AML-193 (cell line): ENCODE measurements at regions not wholly inside any gene's neighbourhood (a gene's known extent, or its start where the extent isn't known, plus 50 kb on each side); places are given as distances from the start of the nearest gene placed in this dataset.
A peak's percentile ranks its signal among the peaks of the same experiment; 100 is the strongest.
"Not testable (repeated sequence)": the region's sequence is repeated elsewhere in the genome, so short reads cannot be mapped to it uniquely, and the experiment has no call there.

ENCODE experiments used
- DNase-seq, 2 experiments: peaks; one replicate each; lab custom pipeline; 2025; lab: John Stamatoyannopoulos, UW

DNA sequence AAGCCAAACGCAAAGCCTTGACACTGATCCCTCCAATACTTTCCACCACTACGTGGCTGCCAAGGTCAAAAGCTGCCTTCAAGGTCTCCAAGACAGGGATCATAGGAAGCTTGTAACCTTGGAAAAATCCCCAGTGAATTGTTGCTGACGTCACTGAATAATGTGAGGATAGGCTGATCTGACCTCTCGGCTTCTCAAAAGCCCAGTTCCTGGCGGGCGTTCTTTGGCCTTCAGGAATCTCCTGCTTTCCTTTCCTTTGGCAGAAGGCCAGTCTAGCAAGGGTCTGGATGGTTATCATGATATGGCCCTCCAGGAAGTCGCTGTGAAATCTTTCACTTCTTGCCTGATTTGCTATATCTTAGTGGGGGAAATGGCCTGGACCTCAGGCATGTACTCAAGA is 61.4 kb upstream of the TNFAIP3 start:
- no peak for DNase-seq

- DNase-seq, result no peak
These were observed 60.0 kb upstream of the TNFAIP3 start for GRCh38 chr6:137806914-137807682.

DNA sequence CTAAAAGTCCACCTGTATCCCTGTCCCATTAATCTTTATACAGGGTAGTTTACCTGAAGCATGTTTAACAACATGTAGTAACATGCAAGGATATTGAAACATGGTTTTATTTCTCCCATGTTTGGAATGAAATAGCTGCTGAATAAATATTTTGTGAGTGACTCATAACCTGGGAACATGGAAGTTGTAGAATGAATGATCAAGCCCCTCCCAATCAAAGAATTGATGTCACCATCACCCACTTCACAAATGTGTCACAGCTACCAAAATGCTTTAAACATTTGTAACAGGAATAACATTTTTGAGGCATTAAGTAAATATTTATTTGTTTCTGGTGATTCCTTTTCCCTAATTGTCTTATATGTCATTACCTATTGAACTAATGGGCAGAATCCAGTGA is 58.9 kb upstream of the TNFAIP3 start:
- DNase-seq, result no peak

GRCh38 chr6:137808836-137809315 is 58.2 kb upstream of the TNFAIP3 start:
- no peak for DNase-seq

DNA sequence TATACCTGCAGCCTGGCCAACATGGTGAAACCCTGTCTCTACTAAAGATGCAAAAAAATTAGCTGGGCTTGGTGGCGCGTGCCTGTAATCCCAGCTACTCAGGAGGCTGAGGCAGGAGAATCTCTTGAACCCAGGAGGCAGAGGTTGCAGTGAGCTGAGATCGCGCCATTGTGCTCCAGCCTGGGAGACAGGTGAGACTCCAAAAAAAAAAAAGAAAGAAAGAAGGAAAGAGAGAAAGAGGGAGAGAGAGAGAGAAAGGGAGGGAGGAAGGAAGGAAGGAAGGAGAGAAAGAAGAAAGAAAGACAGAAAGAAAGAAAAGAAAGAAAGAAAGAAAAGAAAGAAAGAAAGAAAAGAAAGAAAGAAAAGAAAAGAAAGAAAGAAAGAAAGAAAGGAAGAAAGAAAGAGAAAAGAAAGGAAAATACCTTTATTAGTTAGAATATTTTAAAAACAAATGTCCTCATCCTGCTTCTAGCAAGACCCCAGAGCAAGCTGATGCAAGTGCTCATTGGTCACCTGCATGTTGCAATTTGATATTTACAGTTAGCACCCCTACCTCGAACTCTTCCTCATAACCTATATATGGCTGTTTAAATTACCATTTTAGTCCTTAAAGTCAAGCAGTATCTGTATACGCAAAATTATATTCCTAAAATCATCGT is 57.0 kb upstream of the TNFAIP3 start:
- DNase-seq, result not testable (repeated sequence)

- peak; percentile 54 for DNase-seq
These were observed 56.4 kb upstream of the TNFAIP3 start for GRCh38 chr6:137810554-137811120.

GRCh38 chr6:137811121-137811915 is 55.7 kb upstream of the TNFAIP3 start:
- DNase-seq, result peak; percentile 95 to 96

DNA sequence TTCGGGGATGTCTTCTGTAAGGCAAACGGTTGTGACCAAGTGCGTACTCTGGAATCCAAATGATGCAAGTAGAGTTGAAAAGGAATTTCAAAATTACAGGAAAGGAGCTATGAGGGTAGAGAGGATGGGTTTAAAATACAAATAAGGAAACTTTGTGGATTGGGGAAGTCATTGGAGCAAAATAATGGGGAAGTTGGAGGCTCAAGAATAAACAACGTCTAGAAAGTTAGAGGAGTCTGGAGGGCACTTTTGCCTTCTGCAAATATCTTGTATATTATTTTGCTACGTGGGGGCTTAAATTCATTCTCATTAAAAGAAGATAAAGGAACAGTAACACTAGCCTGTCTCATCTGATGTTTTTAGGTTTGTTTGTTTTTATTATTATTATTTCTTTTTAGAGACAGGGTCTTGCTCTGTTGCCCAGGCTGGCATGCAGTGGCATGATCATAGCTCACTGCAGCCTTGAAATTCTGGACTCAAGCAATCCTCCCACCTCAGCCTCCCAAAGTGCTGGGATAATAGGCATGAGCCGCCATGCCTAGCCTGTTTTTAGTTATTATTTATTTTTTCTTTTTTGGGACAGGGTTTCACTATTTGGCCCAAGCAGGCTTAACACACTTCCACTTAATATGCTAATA is 55.0 kb upstream of the TNFAIP3 start:
- DNase-seq, result peak; percentile 62 to 63

DNA sequence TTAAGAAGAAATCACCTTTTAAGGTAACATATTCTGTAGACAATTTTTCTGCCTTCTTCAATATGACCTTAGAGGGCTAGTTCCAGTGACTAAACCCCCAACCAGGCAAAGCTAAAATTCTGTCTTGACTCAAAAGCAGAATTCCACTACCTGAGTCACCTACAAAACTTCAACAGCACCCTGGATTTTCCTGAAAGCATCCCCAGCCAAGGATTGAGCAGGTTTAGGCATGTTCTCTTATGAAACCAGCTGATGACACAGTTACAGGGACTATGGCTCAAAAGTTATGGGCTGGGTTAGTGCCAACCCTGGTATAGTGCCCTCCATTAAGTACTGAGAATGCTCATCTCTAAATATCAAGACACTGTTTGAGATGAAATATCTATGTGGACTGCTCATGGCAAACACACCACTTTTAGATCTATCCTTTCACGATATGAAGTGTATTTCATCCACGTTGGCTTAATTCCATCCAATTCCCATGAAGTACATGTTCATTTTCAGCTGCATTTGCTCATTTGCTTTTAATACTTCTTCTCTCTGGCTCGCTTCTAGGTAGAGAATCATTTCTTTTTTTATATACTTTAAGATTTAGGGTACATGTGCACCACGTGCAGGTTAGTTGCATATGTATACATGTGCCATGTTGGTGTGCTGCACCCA is 53.6 kb upstream of the TNFAIP3 start:
- DNase-seq, result no peak

GRCh38 chr6:137814030-137814429 is 53.0 kb upstream of the TNFAIP3 start:
- DNase-seq, result not testable (repeated sequence)

DNA sequence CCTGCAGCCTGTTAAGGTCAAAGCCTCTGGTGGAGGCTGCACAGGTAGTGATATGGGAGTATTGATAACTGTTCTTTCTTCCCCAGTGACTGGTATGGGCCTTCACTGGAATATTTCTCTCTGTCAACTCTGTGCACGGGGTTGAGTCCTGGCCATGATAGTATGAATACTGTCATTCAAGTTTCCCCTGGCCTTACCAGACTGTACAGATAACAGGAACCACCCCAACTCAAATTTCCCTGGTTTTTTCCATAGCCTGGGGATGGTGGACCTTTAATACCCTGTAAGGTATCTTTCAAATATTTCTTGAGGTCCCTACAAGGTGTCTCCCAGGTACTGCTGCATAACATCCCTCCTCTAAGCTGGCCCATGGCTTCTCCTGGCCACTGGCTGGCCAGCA is 51.4 kb upstream of the TNFAIP3 start:
- no peak for DNase-seq

GRCh38 chr6:137816133-137816579 is 50.9 kb upstream of the TNFAIP3 start:
- DNase-seq, result peak; percentile 35 to 44

GRCh38 chr6:137816688-137817618 is 50.1 kb upstream of the TNFAIP3 start:
- no peak for DNase-seq
